PC-3 (cell line): ENCODE measurements at regions not wholly inside any gene's neighbourhood (a gene's known extent, or its start where the extent isn't known, plus 50 kb on each side); places are given as distances from the start of the nearest gene placed in this dataset.

Experiments
- ATAC-seq: fragments of 200-7000 bp; cut with Tn5 transposase; 2 replicates; pipeline ENCODE4 v1.9.1; 2020; ENCODE audit warnings: mild to moderate bottlenecking, moderate library complexity
- BruUV-seq: library from RNA; stranded (reverse); fragments of 400-500 nt; replicated peaks from 2 replicates; lab custom pipeline; 2021; lab: Mats Ljungman, UMichigan
- CTCF ChIA-PET: fragments of 300-600 bp; sonication (Branson Sonifier 250); formaldehyde crosslinking; loops from one replicate; lab custom pipeline; 2022; ENCODE audit warnings: antibody characterized with exemption; lab: Charles Lee
- POLR2A ChIA-PET: fragments of 300-600 bp; sonication (Branson Sonifier 250); formaldehyde crosslinking; loops from one replicate; lab custom pipeline; 2022; ENCODE audit warnings: antibody characterized with exemption; ENCODE audit not compliant: unreplicated experiment; lab: Charles Lee
- DNase-seq: peaks from one replicate; pipeline ENCODE4 v3.0.0-alpha.2; 2015
- H2AFZ ChIP-seq: fragments of 300-600 bp; sonication (generic); 2 replicates; pipeline ENCODE4 v1.6.0; 2016; ENCODE audit warnings: antibody characterized with exemption, low read length
- H3F3A ChIP-seq: fragments of 300-600 bp; sonication (generic); one replicate; pipeline ENCODE4 v1.6.0; 2017; ENCODE audit warnings: antibody characterized with exemption, low read length, control low read depth, mild to moderate bottlenecking; ENCODE audit not compliant: unreplicated experiment
- H3K27ac ChIP-seq: fragments of 300-600 bp; sonication (generic); 2 replicates; pipeline ENCODE4 v1.5.1; 2016; ENCODE audit warnings: mild to moderate bottlenecking, low read length
- H3K27me3 ChIP-seq: fragments of 300-600 bp; sonication (generic); 2 replicates; pipeline ENCODE4 v1.6.1; 2016; ENCODE audit warnings: low read length, mixed read lengths
- H3K36me3 ChIP-seq: fragments of 300-600 bp; sonication (generic); 2 replicates; pipeline ENCODE4 v1.6.1; 2016; ENCODE audit warnings: low read depth, mixed run types, low read length, mixed read lengths
- H3K4me1 ChIP-seq: fragments of 300-600 bp; sonication (generic); 2 replicates; pipeline ENCODE4 v1.5.1; 2016; ENCODE audit warnings: low read length; ENCODE audit not compliant: insufficient read depth
- H3K4me2 ChIP-seq: fragments of 300-600 bp; sonication (generic); 2 replicates; pipeline ENCODE4 v1.6.0; 2016; ENCODE audit warnings: low read length
- H3K4me3 ChIP-seq: fragments of 300-600 bp; sonication (generic); 2 replicates; pipeline ENCODE4 v1.5.1; 2016; ENCODE audit warnings: mild to moderate bottlenecking, low read length, mixed read lengths
- H3K79me2 ChIP-seq: fragments of 300-600 bp; sonication (generic); 2 replicates; pipeline ENCODE4 v1.6.1; 2017; ENCODE audit warnings: low read length, mixed read lengths
- H3K9ac ChIP-seq: fragments of 300-600 bp; sonication (generic); 2 replicates; pipeline ENCODE4 v1.6.0; 2016; ENCODE audit warnings: mild to moderate bottlenecking, low read length
- H3K9me2 ChIP-seq: fragments of 300-600 bp; sonication (generic); replicated peaks from 2 replicates; pipeline ENCODE4 v1.6.1; 2016; ENCODE audit warnings: mixed run types, low read length, mixed read lengths
- H3K9me3 ChIP-seq: fragments of 300-600 bp; sonication (generic); 2 replicates; pipeline ENCODE4 v1.6.1; 2016; ENCODE audit warnings: low read length, mixed read lengths
- H4K20me1 ChIP-seq: fragments of 300-600 bp; sonication (generic); 2 replicates; pipeline ENCODE4 v1.6.1; 2016; ENCODE audit warnings: low read length, mixed read lengths
- CTCF ChIP-seq: fragments of 300-600 bp; sonication (generic); conservative IDR thresholded peaks from 2 replicates; pipeline ENCODE4 v1.5.1; 2017; ENCODE audit warnings: antibody characterized with exemption, low read depth, mild to moderate bottlenecking, low read length
- EZH2 ChIP-seq: fragments of 300-600 bp; sonication (generic); IDR thresholded peaks from one replicate; pipeline ENCODE4 v1.6.1; 2017; ENCODE audit warnings: antibody characterized with exemption, mild to moderate bottlenecking, low read length; ENCODE audit not compliant: unreplicated experiment
- EZH2phosphoT487 ChIP-seq: fragments of 300-600 bp; sonication (generic); IDR thresholded peaks from 2 replicates; pipeline ENCODE4 v1.6.1; 2018; ENCODE audit warnings: mild to moderate bottlenecking, antibody characterized with exemption, low read length, borderline replicate concordance
- intact Hi-C: fragments of 100-400 bp; cut with micrococcal nuclease; formaldehyde crosslinking; loops from 2 replicates; pipeline ENCODE4 v1.9.0; 2023

DNA sequence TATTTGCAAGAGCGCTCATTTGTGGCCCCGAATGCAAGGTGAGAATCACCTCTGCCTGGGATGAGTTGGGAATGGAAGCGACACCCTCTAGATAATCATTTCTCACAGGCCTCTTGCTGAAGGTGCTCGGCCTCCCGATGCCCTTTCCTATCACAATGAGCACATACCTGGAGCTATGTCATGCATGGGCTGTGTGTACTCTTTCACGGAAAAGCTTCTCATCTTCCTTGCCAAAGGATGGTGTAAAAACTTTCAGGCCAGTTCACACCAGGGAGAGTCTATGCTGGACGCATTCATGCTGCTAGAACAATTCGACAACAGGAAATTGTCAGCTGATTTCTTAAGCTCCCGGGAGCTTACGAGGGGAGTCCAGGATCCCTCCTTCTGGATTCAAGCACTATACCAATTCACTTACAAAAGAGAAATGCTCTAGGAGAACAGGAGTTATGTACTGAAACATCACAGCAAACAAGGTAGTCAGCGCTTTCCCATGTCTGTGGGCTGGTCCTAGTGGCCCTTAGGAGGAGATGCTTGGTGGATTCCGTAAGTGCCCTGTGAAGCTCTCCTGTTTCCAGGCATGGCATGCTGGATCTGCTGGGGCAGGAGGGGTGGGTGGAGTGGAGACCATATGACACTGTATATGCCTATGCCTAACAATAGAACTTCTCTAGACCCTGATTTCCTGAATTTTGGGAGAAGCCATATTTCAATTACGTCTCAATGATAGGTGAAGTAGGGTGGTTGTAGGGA is 53.1 kb upstream of the B3GAT1 start:
- no peak overlapping the region for H2AFZ ChIP-seq
- H3K9ac ChIP-seq, result no peak overlapping the region
- no peaks in the 10 kb centered on the region for H3K4me1 ChIP-seq
- no peaks in the 10 kb centered on the region for H4K20me1 ChIP-seq
- peaks cover 67% of the 10 kb centered on the region for H3K27me3 ChIP-seq
- no peak overlapping the region for H3K27ac ChIP-seq
- H3K79me2 ChIP-seq, result no peaks in the 10 kb centered on the region
- no peak for DNase-seq
- POLR2A ChIA-PET, result no interaction called here
- H3K4me3 ChIP-seq, result no peak overlapping the region
- intact Hi-C loops, result no loop called here
- no peak for ATAC-seq
- H3F3A ChIP-seq, result no peaks in the 10 kb centered on the region
- H3K9me3 ChIP-seq, result no peaks in the 10 kb centered on the region; the same call in 1 of the 2 replicates
- H3K4me2 ChIP-seq, result no peak overlapping the region
- no peak for TF ChIP-seq CTCF
- BruUV-seq, result no TSS peak
- H3K9me2 ChIP-seq, result no peaks in the 10 kb centered on the region
- CTCF ChIA-PET, result no interaction called here
- H3K36me3 ChIP-seq, result no peaks in the 10 kb centered on the region

GRCh38 chr11:134464196-134464595 is 52.2 kb upstream of the B3GAT1 start:
- H3K9me3 ChIP-seq, result no peaks in the 10 kb centered on the region; the same call in 1 of the 2 replicates
- ATAC-seq, result no peak
- H2AFZ ChIP-seq, result no peak overlapping the region
- H3K27ac ChIP-seq, result no peak overlapping the region
- no peak for TF ChIP-seq CTCF
- no peak for TF ChIP-seq EZH2
- no peak for TF ChIP-seq EZH2phosphoT487
- H3K27me3 ChIP-seq, result peaks cover 57% of the 10 kb centered on the region
- no peak overlapping the region for H3K4me2 ChIP-seq
- H3K9me2 ChIP-seq, result no peaks in the 10 kb centered on the region
- H3K36me3 ChIP-seq, result no peaks in the 10 kb centered on the region
- H3K4me3 ChIP-seq, result no peak overlapping the region
- no peaks in the 10 kb centered on the region for H3K4me1 ChIP-seq
- intact Hi-C loops, result no loop called here
- no peaks in the 10 kb centered on the region for H4K20me1 ChIP-seq
- no peak for DNase-seq
- no peaks in the 10 kb centered on the region for H3F3A ChIP-seq
- H3K9ac ChIP-seq, result no peak overlapping the region
- CTCF ChIA-PET, result no interaction called here
- BruUV-seq, result no TSS peak
- H3K79me2 ChIP-seq, result no peaks in the 10 kb centered on the region
- POLR2A ChIA-PET, result no interaction called here

DNA sequence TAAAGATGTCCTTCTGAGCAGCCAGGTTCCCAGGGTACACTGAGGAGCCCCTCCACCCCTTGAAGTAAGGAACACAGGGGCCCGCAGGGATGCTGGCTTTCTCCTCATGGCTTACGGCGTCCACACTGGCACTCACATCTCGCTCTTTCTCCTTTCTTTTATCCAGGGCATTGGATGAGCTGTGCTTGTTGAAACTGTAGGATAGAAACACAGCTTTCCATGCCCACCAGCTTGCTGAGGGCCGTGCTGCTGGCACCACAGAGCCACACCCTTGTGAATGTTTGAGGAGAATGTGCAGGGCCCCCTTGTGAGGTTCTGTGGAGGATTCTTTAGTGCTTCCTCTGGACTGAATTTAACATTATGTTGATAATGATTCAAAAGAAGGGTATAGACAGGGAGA is 51.7 kb upstream of the B3GAT1 start:
- Histone ChIP-seq H3K4me3 (no peak overlapping the region), H2AFZ (no peak overlapping the region), H4K20me1 (no peaks in the 10 kb centered on the region), H3K36me3 (no peaks in the 10 kb centered on the region), H3K9me3 (no peaks in the 10 kb centered on the region; the same call in 1 of the 2 replicates), H3K9me2 (no peaks in the 10 kb centered on the region), H3K4me1 (no peaks in the 10 kb centered on the region), H3K9ac (no peak overlapping the region), H3K27ac (no peak overlapping the region), H3F3A (no peaks in the 10 kb centered on the region), H3K79me2 (no peaks in the 10 kb centered on the region), H3K4me2 (no peak overlapping the region), H3K27me3 (peaks cover 52% of the 10 kb centered on the region)
- TF ChIP-seq EZH2, result no peak
- DNase-seq (no peak), ATAC-seq (no peak)
- CTCF ChIA-PET, result no interaction called here
- no TSS peak for BruUV-seq
- POLR2A ChIA-PET, result no interaction called here
- intact Hi-C loops, result no loop called here
